ENCODE measurements at regions not wholly inside any gene's neighbourhood (a gene's known extent, or its start where the extent isn't known, plus 50 kb on each side); places are given as distances from the start of the nearest gene placed in this dataset.

DNA sequence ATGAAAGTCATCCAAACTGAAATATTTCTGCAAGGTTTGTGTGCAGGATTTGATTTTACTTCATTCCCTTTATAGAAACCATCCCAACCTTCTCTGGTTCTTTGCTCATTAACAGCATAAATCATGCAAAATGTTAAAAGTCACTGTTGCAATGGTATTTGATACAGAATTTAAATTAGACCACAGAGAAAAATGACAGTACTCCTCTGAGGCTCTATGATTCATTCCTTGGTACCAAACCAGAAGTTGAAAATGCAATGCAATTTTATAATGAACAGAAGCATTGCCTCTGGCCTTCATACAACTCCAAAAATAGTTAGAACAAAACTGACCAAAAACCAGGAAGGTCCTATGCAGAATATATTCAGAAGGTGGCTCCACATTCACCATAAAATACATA, 607.1 kb downstream of the TLE1 start:
- no peaks in the 10 kb centered on the region for H3K9me3 ChIP-seq
- H3K27ac ChIP-seq = no peak overlapping the region
- no peak overlapping the region for H3K4me3 ChIP-seq
- DNase-seq = no peak
- TF ChIP-seq POLR2A (IDR thresholded peaks at IDR 0.05) (no peak), POLR2AphosphoS5 (IDR thresholded peaks at IDR 0.05) (no peak), EP300 (IDR thresholded peaks at IDR 0.05) (no peak)
- TF ChIP-seq, protein P1, sequence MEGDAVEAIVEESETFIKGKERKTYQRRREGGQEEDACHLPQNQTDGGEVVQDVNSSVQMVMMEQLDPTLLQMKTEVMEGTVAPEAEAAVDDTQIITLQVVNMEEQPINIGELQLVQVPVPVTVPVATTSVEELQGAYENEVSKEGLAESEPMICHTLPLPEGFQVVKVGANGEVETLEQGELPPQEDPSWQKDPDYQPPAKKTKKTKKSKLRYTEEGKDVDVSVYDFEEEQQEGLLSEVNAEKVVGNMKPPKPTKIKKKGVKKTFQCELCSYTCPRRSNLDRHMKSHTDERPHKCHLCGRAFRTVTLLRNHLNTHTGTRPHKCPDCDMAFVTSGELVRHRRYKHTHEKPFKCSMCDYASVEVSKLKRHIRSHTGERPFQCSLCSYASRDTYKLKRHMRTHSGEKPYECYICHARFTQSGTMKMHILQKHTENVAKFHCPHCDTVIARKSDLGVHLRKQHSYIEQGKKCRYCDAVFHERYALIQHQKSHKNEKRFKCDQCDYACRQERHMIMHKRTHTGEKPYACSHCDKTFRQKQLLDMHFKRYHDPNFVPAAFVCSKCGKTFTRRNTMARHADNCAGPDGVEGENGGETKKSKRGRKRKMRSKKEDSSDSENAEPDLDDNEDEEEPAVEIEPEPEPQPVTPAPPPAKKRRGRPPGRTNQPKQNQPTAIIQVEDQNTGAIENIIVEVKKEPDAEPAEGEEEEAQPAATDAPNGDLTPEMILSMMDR (IDR thresholded peaks at IDR 0.05) = no peak
- H3K36me3 ChIP-seq = no peaks in the 10 kb centered on the region
- no peak for ATAC-seq (ENCODE audit: low FRiP score in 2 of 2)
- no peaks in the 10 kb centered on the region for H3K27me3 ChIP-seq
- H3K4me1 ChIP-seq = no peaks in the 10 kb centered on the region

DNA sequence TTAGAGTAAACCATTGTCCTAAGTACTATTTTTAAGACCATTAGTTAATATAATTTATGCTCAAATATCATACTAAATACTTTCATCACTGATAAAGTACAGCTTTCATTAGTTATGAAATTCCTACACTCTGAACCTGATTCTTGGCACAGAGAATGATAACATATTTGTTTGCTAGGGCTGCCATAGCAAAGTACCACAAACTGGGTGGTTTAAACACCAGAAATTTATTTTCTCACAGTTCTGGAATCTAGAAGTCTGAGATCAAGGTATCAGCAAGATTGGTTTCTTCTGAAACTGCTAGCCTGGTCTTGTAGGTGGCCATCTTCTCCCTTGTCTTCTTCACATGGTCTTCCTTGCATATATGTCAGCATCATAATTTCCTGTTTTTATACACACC, 608.4 kb downstream of the TLE1 start:
- Histone ChIP-seq H3K4me1 (no peaks in the 10 kb centered on the region), H3K36me3 (no peaks in the 10 kb centered on the region), H3K4me3 (no peak overlapping the region), H3K9me3 (no peaks in the 10 kb centered on the region), H3K27me3 (no peaks in the 10 kb centered on the region), H3K27ac (no peak overlapping the region)
- no peak for ATAC-seq (ENCODE audit: low FRiP score in 2 of 2)
- DNase-seq = no peak
- TF ChIP-seq POLR2A (IDR thresholded peaks at IDR 0.05) (no peak), EP300 (IDR thresholded peaks at IDR 0.05) (no peak), POLR2AphosphoS5 (IDR thresholded peaks at IDR 0.05) (no peak)
- TF ChIP-seq, protein P1 (IDR thresholded peaks at IDR 0.05) = no peak

DNA sequence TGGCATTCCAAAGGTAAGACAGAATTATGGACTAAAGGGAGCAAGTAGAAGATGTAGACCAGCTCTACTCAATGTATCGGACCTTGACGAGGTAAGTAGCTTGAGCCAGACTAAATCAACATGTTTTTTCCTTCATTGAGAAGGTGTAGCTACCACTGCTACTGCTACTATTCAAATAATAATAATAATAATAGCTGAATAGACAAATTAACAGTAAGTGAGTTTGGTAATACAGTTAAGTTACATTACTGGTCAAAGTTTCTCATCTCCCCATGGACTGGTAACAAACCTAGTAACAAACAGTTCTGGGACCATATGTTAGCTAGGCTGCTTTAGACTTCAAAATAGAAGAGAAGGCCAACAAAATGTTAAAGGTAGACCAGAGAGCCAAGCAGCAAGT, 609.2 kb downstream of the TLE1 start:
- Histone ChIP-seq H3K27ac (no peak overlapping the region), H3K36me3 (no peaks in the 10 kb centered on the region), H3K27me3 (no peaks in the 10 kb centered on the region), H3K4me3 (no peak overlapping the region), H3K9me3 (no peaks in the 10 kb centered on the region), H3K4me1 (no peaks in the 10 kb centered on the region)
- no peak for TF ChIP-seq POLR2AphosphoS5 (IDR thresholded peaks at IDR 0.05)
- TF ChIP-seq, protein P1 (IDR thresholded peaks at IDR 0.05) = no peak
- no peak for TF ChIP-seq EP300 (IDR thresholded peaks at IDR 0.05)
- no peak for TF ChIP-seq POLR2A (IDR thresholded peaks at IDR 0.05)
- WGBS, 2 donors = 72 to 73% methylated on average over 2 of the region's 2 CpGs
- DNase-seq (no peak), ATAC-seq (ENCODE audit: low FRiP score in 2 of 2) (no peak)

DNA sequence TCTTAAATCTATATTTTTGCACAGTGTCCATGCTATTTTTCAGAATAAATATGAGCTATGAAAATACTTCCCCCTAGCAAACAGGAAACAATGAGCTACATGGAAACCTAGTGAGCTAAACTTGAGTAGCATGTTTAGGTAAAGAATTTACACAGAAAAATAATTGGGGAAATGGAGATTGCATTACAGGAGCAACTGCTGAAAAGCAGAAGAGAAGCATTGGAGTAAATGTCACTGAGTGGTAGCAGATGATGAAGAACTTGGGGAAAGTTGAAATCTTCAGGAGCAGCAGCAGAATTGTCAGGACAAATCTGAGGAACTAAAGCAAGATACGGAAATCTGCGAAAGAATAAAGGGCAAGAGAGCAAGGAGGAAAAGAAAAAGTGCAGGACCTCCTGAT, 610.3 kb downstream of the TLE1 start:
- no peak overlapping the region for H3K27ac ChIP-seq
- no peak for DNase-seq
- H3K9me3 ChIP-seq = no peaks in the 10 kb centered on the region
- no peaks in the 10 kb centered on the region for H3K36me3 ChIP-seq
- H3K27me3 ChIP-seq = no peaks in the 10 kb centered on the region
- TF ChIP-seq, protein P1 (IDR thresholded peaks at IDR 0.05) = no peak
- TF ChIP-seq POLR2AphosphoS5 (IDR thresholded peaks at IDR 0.05) (no peak), POLR2A (IDR thresholded peaks at IDR 0.05) (no peak), EP300 (IDR thresholded peaks at IDR 0.05) (no peak)
- H3K4me1 ChIP-seq = no peaks in the 10 kb centered on the region
- ATAC-seq (ENCODE audit: low FRiP score in 2 of 2) = no peak
- WGBS, 2 donors = 65 to 90% methylated on average over 2 of the region's 2 CpGs
- H3K4me3 ChIP-seq = no peak overlapping the region

DNA sequence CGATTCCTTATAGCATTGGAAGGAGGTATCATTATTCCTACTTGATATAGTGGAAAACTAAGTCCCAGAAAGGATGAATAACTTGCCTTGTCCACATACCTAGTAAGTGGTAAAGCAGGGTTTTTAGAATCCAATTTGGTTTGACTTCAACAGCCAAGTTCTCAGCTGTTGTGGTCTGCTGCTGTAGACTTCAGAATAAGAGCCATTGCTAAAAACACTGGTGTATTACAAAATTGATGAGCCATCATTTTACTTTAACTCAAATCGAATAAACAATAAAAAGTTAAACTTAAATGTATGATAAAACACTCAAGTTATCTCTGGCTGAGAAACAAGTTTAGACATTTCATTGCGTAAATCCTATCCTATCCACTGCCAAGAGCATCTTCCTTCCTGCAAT, 610.8 kb downstream of the TLE1 start:
- H3K4me1 ChIP-seq = no peaks in the 10 kb centered on the region
- H3K4me3 ChIP-seq = no peak overlapping the region
- H3K27ac ChIP-seq = no peak overlapping the region
- ATAC-seq (ENCODE audit: low FRiP score in 2 of 2) (no peak), DNase-seq (no peak)
- no peaks in the 10 kb centered on the region for H3K9me3 ChIP-seq
- H3K36me3 ChIP-seq = no peaks in the 10 kb centered on the region
- 83 to 85% methylated on average over 3 of the region's 3 CpGs for WGBS, 2 donors
- TF ChIP-seq, protein P1 (IDR thresholded peaks at IDR 0.05) = no peak
- TF ChIP-seq EP300 (IDR thresholded peaks at IDR 0.05) (no peak), POLR2A (IDR thresholded peaks at IDR 0.05) (no peak), POLR2AphosphoS5 (IDR thresholded peaks at IDR 0.05) (no peak)
- no peaks in the 10 kb centered on the region for H3K27me3 ChIP-seq

Measured in upper lobe of left lung (tissue), 6 donors.